Endothelial cell of umbilical vein (primary cell): ENCODE measurements at regions not wholly inside any gene's neighbourhood (a gene's known extent, or its start where the extent isn't known, plus 50 kb on each side); places are given as distances from the start of the nearest gene placed in this dataset.

Experiments used
- POLR2A ChIP-seq: IDR thresholded peaks from 2 replicates; pipeline ENCODE4 v1.6.1; 2012; ENCODE audit warnings: low read depth, mild to moderate bottlenecking, control low read depth, low read length
- POLR2AphosphoS5 ChIP-seq: IDR thresholded peaks from 2 replicates; pipeline ENCODE4 v1.6.1; 2012; ENCODE audit warnings: low read depth, mild to moderate bottlenecking, control low read depth, low read length, moderate library complexity; ENCODE audit not compliant: insufficient read depth
- TF ChIP-seq, protein P1 (sequence below): IDR thresholded peaks from 2 replicates; pipeline ENCODE4 v1.6.1; 2011; ENCODE audit not compliant: insufficient read depth, insufficient read length

DNA sequence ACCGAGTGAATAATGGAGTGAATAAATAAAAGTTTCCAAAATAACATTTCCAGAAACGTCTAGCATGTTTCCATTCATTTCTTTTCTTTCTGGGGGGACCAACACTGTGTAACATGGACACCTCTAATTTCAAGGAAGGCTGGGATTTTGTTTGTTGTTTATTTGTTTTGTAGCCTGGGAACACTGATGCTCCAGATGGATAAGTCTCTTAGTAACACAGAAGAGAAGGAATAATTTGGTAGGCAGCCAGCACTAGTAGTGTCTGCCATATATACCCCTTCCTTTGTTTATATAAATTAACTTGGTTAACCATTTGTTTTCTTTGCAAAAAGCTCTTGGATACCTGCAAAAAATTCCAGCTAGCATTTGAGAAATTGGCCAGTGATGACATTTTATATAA, 411.4 kb upstream of the DEPDC1 start:
- TF ChIP-seq POLR2A: no peak
- TF ChIP-seq, protein P1, sequence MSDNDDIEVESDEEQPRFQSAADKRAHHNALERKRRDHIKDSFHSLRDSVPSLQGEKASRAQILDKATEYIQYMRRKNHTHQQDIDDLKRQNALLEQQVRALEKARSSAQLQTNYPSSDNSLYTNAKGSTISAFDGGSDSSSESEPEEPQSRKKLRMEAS: no peak
- TF ChIP-seq POLR2AphosphoS5: no peak
